ENCODE measurements at regions not wholly inside any gene's neighbourhood (a gene's known extent, or its start where the extent isn't known, plus 50 kb on each side); places are given as distances from the start of the nearest gene placed in this dataset.

GRCh38 chr2:2834105-2834504, 503.0 kb upstream of the MYT1L start:
- ChIA-PET POLR2A (no interaction called here), CTCF (no interaction called here)
- Mint-ChIP-seq H3K9me3 (peaks cover 8% of the 10 kb centered on the region), H3K4me1 (no peaks in the 10 kb centered on the region), H3K27ac (no peak overlapping the region), H3K4me3 (no peak overlapping the region), H3K27me3 (peaks cover 5% of the 10 kb centered on the region), H3K36me3 (ENCODE audit: low read depth) (no peaks in the 10 kb centered on the region)
- no peak for DNase-seq
- ATAC-seq (ENCODE audit: low read depth) = no peak
- no peak for TF ChIP-seq CTCF (IDR thresholded peaks at IDR 0.05)
- intact Hi-C loops (cut with micrococcal nuclease) = no loop called here

DNA sequence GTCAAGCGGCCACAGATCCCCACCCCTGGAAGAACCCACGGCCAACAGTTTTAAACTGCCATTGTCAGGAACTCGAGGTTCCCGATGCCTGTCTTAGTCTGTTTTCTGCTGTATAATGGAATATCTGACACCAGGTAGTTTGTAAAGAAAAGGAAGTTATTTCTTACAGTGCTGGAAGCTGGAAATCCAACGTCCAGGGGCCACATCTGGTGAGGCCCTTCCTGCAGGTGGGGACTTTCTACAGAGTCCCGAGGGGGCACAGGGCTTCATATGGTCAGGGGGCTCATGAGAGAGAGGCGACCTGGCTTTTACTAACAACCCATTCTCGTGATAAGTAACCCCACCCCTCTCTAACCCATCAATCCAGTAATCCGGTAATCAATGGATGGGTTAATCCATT, 501.6 kb upstream of the MYT1L start:
- Mint-ChIP-seq H3K27ac (no peak overlapping the region), H3K36me3 (ENCODE audit: low read depth) (no peaks in the 10 kb centered on the region), H3K4me3 (no peak overlapping the region), H3K4me1 (no peaks in the 10 kb centered on the region), H3K27me3 (no peaks in the 10 kb centered on the region), H3K9me3 (peaks cover 8% of the 10 kb centered on the region)
- TF ChIP-seq CTCF (IDR thresholded peaks at IDR 0.05) = no peak
- ChIA-PET POLR2A (no interaction called here), CTCF (no interaction called here)
- intact Hi-C loops (cut with micrococcal nuclease) = no loop called here
- DNase-seq (no peak), ATAC-seq (ENCODE audit: low read depth) (no peak)

- no peak for ATAC-seq (ENCODE audit: low read depth)
- no peak for TF ChIP-seq CTCF (IDR thresholded peaks at IDR 0.05)
- intact Hi-C loops (cut with micrococcal nuclease) = no loop called here
- H3K27ac Mint-ChIP-seq = no peak overlapping the region
- H3K4me3 Mint-ChIP-seq = no peak overlapping the region
- POLR2A ChIA-PET = no interaction called here
- H3K27me3 Mint-ChIP-seq = no peaks in the 10 kb centered on the region
- H3K4me1 Mint-ChIP-seq = no peaks in the 10 kb centered on the region
- H3K36me3 Mint-ChIP-seq (ENCODE audit: low read depth) = no peaks in the 10 kb centered on the region
- CTCF ChIA-PET = no interaction called here
- DNase-seq = no peak
- H3K9me3 Mint-ChIP-seq = peaks cover 8% of the 10 kb centered on the region
These were observed 500.6 kb upstream of the MYT1L start for GRCh38 chr2:2831633-2832032.

DNA sequence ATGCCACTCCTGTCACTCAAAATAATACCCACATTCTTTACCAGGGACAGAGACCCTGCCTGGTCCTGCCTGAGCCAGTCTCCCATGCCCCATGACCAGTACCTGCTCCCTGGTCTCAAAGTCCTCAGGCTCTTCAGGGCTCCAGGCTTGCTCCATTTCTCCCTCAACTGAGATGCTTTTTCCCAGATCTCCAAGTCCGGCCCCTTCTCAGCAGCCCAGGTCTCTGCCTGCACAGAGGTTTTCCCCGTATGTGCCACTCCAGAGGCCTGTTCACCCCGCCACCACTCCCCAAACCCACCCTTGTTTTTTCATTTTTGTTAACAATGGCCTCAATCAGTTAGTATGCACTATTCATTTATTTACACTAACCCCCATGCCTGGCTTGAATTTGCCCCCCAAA, 499.5 kb upstream of the MYT1L start:
- H3K27me3 Mint-ChIP-seq = no peaks in the 10 kb centered on the region
- DNase-seq = no peak
- peaks cover 6% of the 10 kb centered on the region for H3K9me3 Mint-ChIP-seq
- no peak overlapping the region for H3K27ac Mint-ChIP-seq
- TF ChIP-seq CTCF (IDR thresholded peaks at IDR 0.05) = no peak
- H3K4me3 Mint-ChIP-seq = no peak overlapping the region
- CTCF ChIA-PET = no interaction called here
- ATAC-seq (ENCODE audit: low read depth) = no peak
- no peaks in the 10 kb centered on the region for H3K36me3 Mint-ChIP-seq (ENCODE audit: low read depth)
- POLR2A ChIA-PET = no interaction called here
- intact Hi-C loops (cut with micrococcal nuclease) = no loop called here
- no peaks in the 10 kb centered on the region for H3K4me1 Mint-ChIP-seq

- ATAC-seq (ENCODE audit: low read depth) = no peak
- ChIA-PET POLR2A (no interaction called here), CTCF (no interaction called here)
- intact Hi-C loops (cut with micrococcal nuclease) = no loop called here
- Mint-ChIP-seq H3K4me3 (no peak overlapping the region), H3K4me1 (no peaks in the 10 kb centered on the region), H3K9me3 (peaks cover 6% of the 10 kb centered on the region), H3K27me3 (no peaks in the 10 kb centered on the region), H3K27ac (no peak overlapping the region), H3K36me3 (ENCODE audit: low read depth) (no peaks in the 10 kb centered on the region)
- no peak for TF ChIP-seq CTCF (IDR thresholded peaks at IDR 0.05)
- DNase-seq = no peak
These were observed 497.8 kb upstream of the MYT1L start for GRCh38 chr2:2828774-2829368.
